ENCODE measurements at regions not wholly inside any gene's neighbourhood (a gene's known extent, or its start where the extent isn't known, plus 50 kb on each side); places are given as distances from the start of the nearest gene placed in this dataset.

DNA sequence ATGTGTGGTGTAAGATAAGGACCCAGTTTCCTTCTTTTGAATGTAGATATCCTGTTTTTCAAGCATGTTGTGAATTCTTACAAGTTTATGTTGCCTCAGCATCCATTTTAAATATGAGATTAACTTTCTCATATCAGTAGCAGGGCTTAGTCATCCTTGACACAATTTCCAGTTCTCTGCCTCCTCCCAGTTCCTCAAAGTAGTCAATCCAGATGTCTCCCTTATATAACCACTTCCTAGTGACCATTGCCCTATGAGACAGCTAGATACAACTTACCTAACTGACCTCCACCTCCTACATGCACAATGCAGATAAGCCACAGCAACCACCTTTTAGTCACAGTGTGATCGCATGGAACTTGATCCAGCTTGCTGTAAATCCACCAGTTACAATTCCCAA, 269.2 kb upstream of the ZNF521 start:
- H3K27me3 Mint-ChIP-seq = peaks cover 0 to 4% (median 0%) of the 10 kb centered on the region in 5 donors
- no peak overlapping the region for H3K4me3 Mint-ChIP-seq
- ATAC-seq (no peak), DNase-seq (no peak)
- H3K9me3 ChIP-seq (ENCODE audit: control insufficient read depth in 2 of 3, low read length in 3 of 3) = peaks cover 0 to 1% (median 0%) of the 10 kb centered on the region in 3 experiments
- no peak overlapping the region for H3K27ac ChIP-seq (ENCODE audit: low read depth, low read length)
- peaks cover 0 to 32% (median 10%) of the 10 kb centered on the region in 11 donors for H3K9me3 Mint-ChIP-seq
- CTCF ChIA-PET = no interaction called here
- POLR2A ChIA-PET = no interaction called here
- H3K36me3 ChIP-seq (ENCODE audit: control insufficient read depth in 2 of 3, insufficient read depth in 3 of 3, low read length in 3 of 3) = no peaks in the 10 kb centered on the region
- no peak overlapping the region for H3K27ac Mint-ChIP-seq
- H3K4me3 ChIP-seq (ENCODE audit: low read length) = no peak overlapping the region
- H3K4me1 ChIP-seq (ENCODE audit: control insufficient read depth in 2 of 2, insufficient read depth in 2 of 2, low read length in 2 of 2) = no peaks in the 10 kb centered on the region
- peaks cover 0 to 1% (median 0%) of the 10 kb centered on the region in 7 donors for H3K4me1 Mint-ChIP-seq
- no peaks in the 10 kb centered on the region for H3K27me3 ChIP-seq (ENCODE audit: control insufficient read depth in 2 of 2, insufficient read depth in 2 of 2, low read length in 2 of 2)
- H3K36me3 Mint-ChIP-seq = peaks cover 0 to 5% (median 0%) of the 10 kb centered on the region in 5 donors
- intact Hi-C loops (cut with micrococcal nuclease) = no loop called here

- Histone ChIP-seq H3K36me3 (ENCODE audit: control insufficient read depth in 2 of 3, insufficient read depth in 3 of 3, low read length in 3 of 3) (no peaks in the 10 kb centered on the region), H3K27me3 (ENCODE audit: control insufficient read depth in 2 of 2, insufficient read depth in 2 of 2, low read length in 2 of 2) (no peaks in the 10 kb centered on the region), H3K4me1 (ENCODE audit: control insufficient read depth in 2 of 2, insufficient read depth in 2 of 2, low read length in 2 of 2) (no peaks in the 10 kb centered on the region), H3K9me3 (ENCODE audit: control insufficient read depth in 2 of 3, low read length in 3 of 3) (no peaks in the 10 kb centered on the region), H3K27ac (ENCODE audit: low read depth, low read length) (no peak overlapping the region), H3K4me3 (ENCODE audit: low read length) (no peak overlapping the region)
- ChIA-PET CTCF (no interaction called here), POLR2A (no interaction called here)
- Mint-ChIP-seq H3K27ac (no peak overlapping the region), H3K9me3 (peaks cover 0 to 15% (median 3%) of the 10 kb centered on the region in 11 donors), H3K4me1 (no peaks in the 10 kb centered on the region), H3K4me3 (no peak overlapping the region), H3K36me3 (no peaks in the 10 kb centered on the region), H3K27me3 (peaks cover 0 to 4% (median 0%) of the 10 kb centered on the region in 5 donors)
- intact Hi-C loops (cut with micrococcal nuclease) = no loop called here
- no peak for ATAC-seq
- no peak for DNase-seq
Observed at GRCh38 chr18:25614168-25614567, 262.2 kb upstream of the ZNF521 start.

- Histone ChIP-seq H3K4me1 (ENCODE audit: control insufficient read depth in 2 of 2, insufficient read depth in 2 of 2, low read length in 2 of 2) (no peaks in the 10 kb centered on the region), H3K27ac (ENCODE audit: low read depth, low read length) (no peak overlapping the region), H3K4me3 (ENCODE audit: low read length) (no peak overlapping the region), H3K36me3 (ENCODE audit: control insufficient read depth in 2 of 3, insufficient read depth in 3 of 3, low read length in 3 of 3) (no peaks in the 10 kb centered on the region), H3K9me3 (ENCODE audit: control insufficient read depth in 2 of 3, low read length in 3 of 3) (no peaks in the 10 kb centered on the region), H3K27me3 (ENCODE audit: control insufficient read depth in 2 of 2, insufficient read depth in 2 of 2, low read length in 2 of 2) (no peaks in the 10 kb centered on the region)
- CTCF ChIA-PET = no interaction called here
- peaks cover 0 to 4% (median 0%) of the 10 kb centered on the region in 5 donors for H3K27me3 Mint-ChIP-seq
- intact Hi-C loops (cut with micrococcal nuclease) = no loop called here
- peaks cover 0 to 15% (median 3%) of the 10 kb centered on the region in 11 donors for H3K9me3 Mint-ChIP-seq
- no peak for DNase-seq
- no peak overlapping the region for H3K27ac Mint-ChIP-seq
- H3K36me3 Mint-ChIP-seq = no peaks in the 10 kb centered on the region
- POLR2A ChIA-PET = no interaction called here
- no peaks in the 10 kb centered on the region for H3K4me1 Mint-ChIP-seq
- ATAC-seq = no peak
- no peak overlapping the region for H3K4me3 Mint-ChIP-seq
Observed at GRCh38 chr18:25612466-25612865, 260.5 kb upstream of the ZNF521 start.

DNA sequence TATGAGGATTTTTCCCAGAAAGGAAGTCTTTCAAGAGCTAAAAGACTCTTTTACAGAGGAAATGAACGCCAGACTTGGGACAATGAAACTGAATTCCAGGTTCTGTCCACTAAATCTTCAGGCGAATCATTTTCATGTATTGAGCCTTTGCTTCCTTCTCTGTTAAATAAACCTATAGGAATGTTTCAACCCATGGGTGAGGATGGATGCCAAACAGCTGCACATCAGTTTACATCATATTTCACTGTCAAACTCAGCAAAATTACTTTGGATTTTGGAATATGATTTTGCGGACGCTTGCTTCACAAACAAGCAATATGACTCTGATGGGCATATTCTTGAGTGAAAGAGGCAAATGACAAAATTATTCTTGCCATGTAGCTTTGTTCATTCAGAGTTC, 256.1 kb upstream of the ZNF521 start:
- Mint-ChIP-seq H3K4me1 (no peaks in the 10 kb centered on the region), H3K9me3 (peaks cover 0 to 14% (median 2%) of the 10 kb centered on the region in 11 donors), H3K27ac (no peak overlapping the region), H3K4me3 (no peak overlapping the region), H3K27me3 (peaks cover 0 to 5% (median 0%) of the 10 kb centered on the region in 5 donors), H3K36me3 (no peaks in the 10 kb centered on the region)
- Histone ChIP-seq H3K9me3 (ENCODE audit: control insufficient read depth in 2 of 3, low read length in 3 of 3) (no peaks in the 10 kb centered on the region), H3K4me3 (ENCODE audit: low read length) (no peak overlapping the region), H3K27me3 (ENCODE audit: control insufficient read depth in 2 of 2, insufficient read depth in 2 of 2, low read length in 2 of 2) (no peaks in the 10 kb centered on the region), H3K27ac (ENCODE audit: low read depth, low read length) (no peak overlapping the region), H3K36me3 (ENCODE audit: control insufficient read depth in 2 of 3, insufficient read depth in 3 of 3, low read length in 3 of 3) (no peaks in the 10 kb centered on the region), H3K4me1 (ENCODE audit: control insufficient read depth in 2 of 2, insufficient read depth in 2 of 2, low read length in 2 of 2) (no peaks in the 10 kb centered on the region)
- ChIA-PET POLR2A (no interaction called here), CTCF (no interaction called here)
- DNase-seq (no peak), ATAC-seq (no peak)
- intact Hi-C loops (cut with micrococcal nuclease) = no loop called here

DNA sequence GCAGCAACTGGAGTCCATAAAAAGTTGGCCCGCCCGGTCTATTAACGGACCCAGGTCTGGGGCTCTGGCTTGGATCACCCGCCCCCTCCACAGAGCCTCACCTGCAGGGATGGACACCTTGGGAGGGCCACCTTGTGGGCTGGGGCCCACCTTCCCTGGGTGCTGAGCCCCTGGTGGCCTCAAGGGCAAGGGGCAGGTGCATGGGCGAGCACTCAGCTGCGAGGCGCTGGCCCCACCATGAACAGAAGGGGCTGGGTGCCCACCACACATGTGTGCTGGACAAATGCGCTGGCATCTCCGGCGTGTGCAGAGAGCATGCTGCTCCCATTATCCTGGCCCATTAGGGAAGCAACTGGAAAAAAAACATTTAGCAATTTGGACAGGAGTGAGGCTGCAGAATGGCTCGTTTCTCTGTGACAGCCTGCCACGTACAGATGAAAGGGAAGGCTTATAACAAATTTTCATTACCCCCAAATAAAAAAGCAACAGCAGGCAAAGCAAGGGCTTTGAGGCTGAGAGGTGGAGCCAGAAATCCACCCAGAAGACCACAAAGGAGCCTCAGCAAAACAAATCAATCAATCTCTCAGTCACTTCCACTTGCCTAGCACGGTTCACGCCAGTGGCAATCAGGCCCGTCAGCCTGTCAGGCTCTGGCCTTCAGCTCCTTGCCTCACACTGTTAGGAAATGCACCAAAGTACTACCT, 253.1 kb upstream of the ZNF521 start:
- no peaks in the 10 kb centered on the region for H3K36me3 ChIP-seq (ENCODE audit: control insufficient read depth in 2 of 3, insufficient read depth in 3 of 3, low read length in 3 of 3)
- no peaks in the 10 kb centered on the region for H3K27me3 ChIP-seq (ENCODE audit: control insufficient read depth in 2 of 2, insufficient read depth in 2 of 2, low read length in 2 of 2)
- Mint-ChIP-seq H3K4me3 (no peak overlapping the region), H3K27ac (no peak overlapping the region), H3K4me1 (no peaks in the 10 kb centered on the region), H3K27me3 (peaks cover 0 to 18% (median 9%) of the 10 kb centered on the region in 5 donors), H3K36me3 (peaks cover 0 to 3% (median 0%) of the 10 kb centered on the region in 5 donors), H3K9me3 (peaks cover 0 to 15% (median 6%) of the 10 kb centered on the region in 11 donors)
- no peak overlapping the region for H3K27ac ChIP-seq (ENCODE audit: low read depth, low read length)
- CTCF ChIA-PET = no interaction called here
- POLR2A ChIA-PET = no interaction called here
- ATAC-seq (no peak), DNase-seq (no peak)
- intact Hi-C loops (cut with micrococcal nuclease) = no loop called here
- no peaks in the 10 kb centered on the region for H3K9me3 ChIP-seq (ENCODE audit: control insufficient read depth in 2 of 3, low read length in 3 of 3)
- H3K4me3 ChIP-seq (ENCODE audit: low read length) = no peak overlapping the region
- H3K4me1 ChIP-seq (ENCODE audit: control insufficient read depth in 2 of 2, insufficient read depth in 2 of 2, low read length in 2 of 2) = no peaks in the 10 kb centered on the region

- Histone ChIP-seq H3K27ac (ENCODE audit: low read depth, low read length) (no peak overlapping the region), H3K4me3 (ENCODE audit: low read length) (no peak overlapping the region), H3K9me3 (ENCODE audit: control insufficient read depth in 2 of 3, low read length in 3 of 3) (no peaks in the 10 kb centered on the region), H3K27me3 (ENCODE audit: control insufficient read depth in 2 of 2, insufficient read depth in 2 of 2, low read length in 2 of 2) (no peaks in the 10 kb centered on the region), H3K4me1 (ENCODE audit: control insufficient read depth in 2 of 2, insufficient read depth in 2 of 2, low read length in 2 of 2) (no peaks in the 10 kb centered on the region), H3K36me3 (ENCODE audit: control insufficient read depth in 2 of 3, insufficient read depth in 3 of 3, low read length in 3 of 3) (no peaks in the 10 kb centered on the region)
- peaks cover 0 to 12% (median 6%) of the 10 kb centered on the region in 11 donors for H3K9me3 Mint-ChIP-seq
- no peak overlapping the region for H3K4me3 Mint-ChIP-seq
- peaks cover 0 to 18% (median 9%) of the 10 kb centered on the region in 5 donors for H3K27me3 Mint-ChIP-seq
- no peak overlapping the region for H3K27ac Mint-ChIP-seq
- DNase-seq (no peak), ATAC-seq (no peak)
- POLR2A ChIA-PET = no interaction called here
- no peaks in the 10 kb centered on the region for H3K4me1 Mint-ChIP-seq
- intact Hi-C loops (cut with micrococcal nuclease) = no loop called here
- peaks cover 0 to 3% (median 0%) of the 10 kb centered on the region in 5 donors for H3K36me3 Mint-ChIP-seq
- CTCF ChIA-PET = no interaction called here
Observed at GRCh38 chr18:25604196-25604893, 252.4 kb upstream of the ZNF521 start.

DNA sequence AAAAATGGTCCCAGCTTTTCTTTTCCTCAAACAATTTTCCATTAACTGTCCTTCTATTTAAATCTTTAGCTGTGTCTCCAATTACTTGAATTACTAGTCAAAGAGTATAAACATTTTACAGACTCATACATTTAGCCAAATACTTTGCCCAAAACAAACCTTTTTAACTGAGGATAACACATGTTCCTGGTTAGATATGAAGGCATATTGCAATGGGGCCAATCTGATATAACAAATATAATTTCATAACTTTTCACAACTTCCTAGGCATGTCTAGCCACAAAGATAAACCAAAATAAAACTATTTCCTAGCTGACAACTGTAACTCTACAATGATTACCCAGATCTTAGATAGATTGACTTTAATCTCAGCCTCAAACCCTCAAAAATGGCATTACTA, 247.5 kb upstream of the ZNF521 start:
- no peak overlapping the region for H3K4me3 Mint-ChIP-seq
- intact Hi-C loops (cut with micrococcal nuclease) = no loop called here
- Histone ChIP-seq H3K27me3 (ENCODE audit: control insufficient read depth in 2 of 2, insufficient read depth in 2 of 2, low read length in 2 of 2) (no peaks in the 10 kb centered on the region), H3K4me1 (ENCODE audit: control insufficient read depth in 2 of 2, insufficient read depth in 2 of 2, low read length in 2 of 2) (no peaks in the 10 kb centered on the region), H3K4me3 (ENCODE audit: low read length) (no peak overlapping the region), H3K27ac (ENCODE audit: low read depth, low read length) (no peak overlapping the region), H3K36me3 (ENCODE audit: control insufficient read depth in 2 of 3, insufficient read depth in 3 of 3, low read length in 3 of 3) (no peaks in the 10 kb centered on the region), H3K9me3 (ENCODE audit: control insufficient read depth in 2 of 3, low read length in 3 of 3) (no peaks in the 10 kb centered on the region)
- CTCF ChIA-PET = no interaction called here
- peaks cover 0 to 12% (median 0%) of the 10 kb centered on the region in 11 donors for H3K9me3 Mint-ChIP-seq
- ATAC-seq = peak; percentile 32
- POLR2A ChIA-PET = no interaction called here
- H3K27me3 Mint-ChIP-seq = peaks cover 0 to 17% (median 11%) of the 10 kb centered on the region in 5 donors
- DNase-seq = no peak
- H3K27ac Mint-ChIP-seq = no peak overlapping the region
- H3K4me1 Mint-ChIP-seq = no peaks in the 10 kb centered on the region
- peaks cover 0 to 3% (median 0%) of the 10 kb centered on the region in 5 donors for H3K36me3 Mint-ChIP-seq

Measured in naive thymus-derived CD4-positive, alpha-beta T cell (primary cell).